CD4-positive, alpha-beta T cell (primary cell): ENCODE measurements at regions not wholly inside any gene's neighbourhood (a gene's known extent, or its start where the extent isn't known, plus 50 kb on each side); places are given as distances from the start of the nearest gene placed in this dataset.

Experiments used
- ATAC-seq: fragments of 200-7000 bp; cut with Tn5 transposase; one replicate; pipeline ENCODE4 v1.10.0; 2022; ENCODE audit warnings: mild to moderate bottlenecking; ENCODE audit not compliant: poor library complexity
- CTCF ChIA-PET: fragments of 350-600 bp; sonication (Branson Sonifier 250); formaldehyde crosslinking; loops from one replicate; lab custom pipeline; 2021; ENCODE audit warnings: antibody characterized with exemption, inconsistent platforms; lab: Charles Lee
- POLR2A ChIA-PET: fragments of 350-600 bp; sonication (Branson Sonifier 250); formaldehyde crosslinking; loops from one replicate; lab custom pipeline; 2021; ENCODE audit warnings: antibody characterized with exemption, inconsistent platforms; lab: Charles Lee
- DNase-seq, 14 experiments: peaks; one replicate each; pipeline ENCODE4 v3.0.0-alpha.2; 2013 to 2020; ENCODE audit warnings: mixed read lengths in 2 of 14
- H3K27ac ChIP-seq, 2 donors: one replicate each; pipeline versions ENCODE4 v1.5.1 to v1.7.0; 2013; ENCODE audit warnings: low read length in 2 of 2, low read depth in 1 of 2, mild to moderate bottlenecking in 1 of 2
- H3K27me3 ChIP-seq, 2 experiments: 1 replicate in 1 of 2; 2 replicates in 1 of 2; pipeline versions ENCODE4 v1.6.1 to v1.7.0; 2013; ENCODE audit warnings: low read length in 2 of 2, control low read depth in 1 of 2, mild to moderate bottlenecking in 1 of 2, moderate library complexity in 1 of 2; ENCODE audit not compliant: insufficient read depth in 2 of 2, control insufficient read depth in 1 of 2
- H3K36me3 ChIP-seq: one replicate; pipeline ENCODE4 v1.6.1; 2013; ENCODE audit warnings: low read length, control low read depth; ENCODE audit not compliant: insufficient read depth
- H3K4me1 ChIP-seq: one replicate; pipeline ENCODE4 v1.6.1; 2013; ENCODE audit warnings: low read length, control low read depth; ENCODE audit not compliant: insufficient read depth
- H3K4me3 ChIP-seq: one replicate; pipeline ENCODE4 v1.5.1; 2013; ENCODE audit warnings: mild to moderate bottlenecking, low read length, moderate library complexity
- H3K9me3 ChIP-seq, 2 experiments: 1 replicate in 1 of 2; 2 replicates in 1 of 2; pipeline versions ENCODE4 v1.6.1 to v1.7.0; 2013; ENCODE audit warnings: low read length in 2 of 2, mild to moderate bottlenecking in 2 of 2, control low read depth in 1 of 2, moderate library complexity in 1 of 2; ENCODE audit not compliant: control insufficient read depth in 1 of 2, insufficient read depth in 1 of 2
- H3K27ac Mint-ChIP-seq: one replicate; pipeline ENCODE4 v1.8.0; 2020; ENCODE audit warnings: mixed read lengths
- H3K27me3 Mint-ChIP-seq: one replicate; pipeline ENCODE4 v1.8.0; 2021; ENCODE audit warnings: mixed read lengths
- H3K36me3 Mint-ChIP-seq: one replicate; pipeline ENCODE4 v1.8.0; 2021; ENCODE audit warnings: low read depth, mixed read lengths
- H3K4me1 Mint-ChIP-seq: one replicate; pipeline ENCODE4 v1.8.0; 2021; ENCODE audit warnings: low read depth, mixed read lengths
- H3K4me3 Mint-ChIP-seq: one replicate; pipeline ENCODE4 v1.8.0; 2020; ENCODE audit warnings: mild to moderate bottlenecking, mixed read lengths
- H3K9me3 Mint-ChIP-seq: one replicate; pipeline ENCODE4 v1.8.0; 2020; ENCODE audit warnings: mixed read lengths
- CTCF ChIP-seq: fragments of 200-600 bp; IDR thresholded peaks from one replicate; pipeline ENCODE4 v1.8.0; 2022; ENCODE audit warnings: antibody characterized with exemption, mild to moderate bottlenecking
- intact Hi-C, 2 experiments: fragments of 100-400 bp; cut with DNase I in 1 of 2; cut with micrococcal nuclease in 1 of 2; formaldehyde crosslinking; loops; one replicate each; pipeline versions ENCODE4 v1.15.1 to v1.9.0; 2023 to 2025; cut with DNase I, micrococcal nuclease

DNA sequence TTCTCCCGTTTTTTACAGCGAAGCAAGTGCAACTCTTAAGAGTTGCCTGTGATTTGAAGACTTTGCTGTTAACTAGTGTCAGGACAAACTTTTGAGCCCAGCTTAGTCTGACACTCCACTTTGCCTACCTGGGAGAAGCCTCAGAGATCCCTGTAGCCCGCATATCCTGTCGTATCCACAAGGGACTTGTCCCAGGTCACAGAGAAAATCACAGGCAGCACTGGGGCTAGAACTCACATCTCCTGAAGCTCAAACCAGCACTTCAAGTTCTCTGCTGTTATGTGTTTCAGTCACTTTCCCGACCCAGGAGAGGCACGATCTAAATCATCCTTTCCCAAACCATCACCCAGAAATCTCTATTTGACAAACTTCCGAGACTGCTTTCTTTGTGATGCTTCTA, 584.5 kb downstream of the ACTL7B start:
- Mint-ChIP-seq H3K36me3 (no peaks in the 10 kb centered on the region), H3K27ac (no peak overlapping the region), H3K4me1 (no peaks in the 10 kb centered on the region), H3K27me3 (no peaks in the 10 kb centered on the region), H3K9me3 (peaks cover 3% of the 10 kb centered on the region), H3K4me3 (no peak overlapping the region)
- Histone ChIP-seq H3K36me3 (no peaks in the 10 kb centered on the region), H3K9me3 (no peaks in the 10 kb centered on the region), H3K4me1 (no peaks in the 10 kb centered on the region), H3K27ac (no peak overlapping the region), H3K4me3 (no peak overlapping the region), H3K27me3 (no peaks in the 10 kb centered on the region)
- ChIA-PET CTCF (no interaction called here), POLR2A (no interaction called here)
- TF ChIP-seq CTCF = no peak
- DNase-seq (no peak), ATAC-seq (no peak)
- intact Hi-C loops = no loop called here

DNA sequence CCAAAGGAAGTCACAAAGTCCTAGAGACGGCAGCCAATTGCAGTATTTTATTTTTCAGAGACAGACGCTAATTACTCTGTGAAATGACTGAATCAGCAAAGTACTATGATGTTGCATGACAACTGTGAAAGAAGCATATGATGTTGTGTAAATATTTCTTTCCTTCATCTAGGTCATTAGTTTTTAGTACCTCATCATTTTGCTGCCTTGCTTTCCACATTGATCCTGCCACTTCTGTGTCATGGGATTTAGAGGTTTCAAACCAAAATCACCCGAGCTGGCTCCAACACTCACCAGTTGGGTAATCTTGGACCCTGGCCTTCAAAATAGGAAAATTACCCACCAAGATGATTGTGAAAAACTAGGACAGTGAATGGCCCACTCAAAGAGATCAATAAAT, 585.2 kb downstream of the ACTL7B start:
- ChIA-PET POLR2A (no interaction called here), CTCF (no interaction called here)
- Mint-ChIP-seq H3K4me3 (no peak overlapping the region), H3K9me3 (peaks cover 3% of the 10 kb centered on the region), H3K4me1 (no peaks in the 10 kb centered on the region), H3K27me3 (no peaks in the 10 kb centered on the region), H3K27ac (no peak overlapping the region), H3K36me3 (no peaks in the 10 kb centered on the region)
- no peak overlapping the region for H3K27ac ChIP-seq
- no peak for TF ChIP-seq CTCF
- no peaks in the 10 kb centered on the region for H3K36me3 ChIP-seq
- DNase-seq (no peak), ATAC-seq (no peak)
- intact Hi-C loops = no loop called here
- no peaks in the 10 kb centered on the region for H3K9me3 ChIP-seq
- H3K4me1 ChIP-seq = no peaks in the 10 kb centered on the region
- H3K4me3 ChIP-seq = no peak overlapping the region
- H3K27me3 ChIP-seq = no peaks in the 10 kb centered on the region

- POLR2A ChIA-PET = no interaction called here
- TF ChIP-seq CTCF = no peak
Observed at GRCh38 chr9:108270051-108270450, 585.7 kb downstream of the ACTL7B start.

More at GRCh38 chr9:108270051-108270450, 585.7 kb downstream of the ACTL7B start:
- H3K36me3 ChIP-seq = no peaks in the 10 kb centered on the region
- H3K9me3 ChIP-seq = no peaks in the 10 kb centered on the region
- H3K27me3 ChIP-seq = no peaks in the 10 kb centered on the region
- no peaks in the 10 kb centered on the region for H3K4me1 ChIP-seq
- H3K4me3 Mint-ChIP-seq = no peak overlapping the region
- no peaks in the 10 kb centered on the region for H3K4me1 Mint-ChIP-seq
- no peak overlapping the region for H3K27ac Mint-ChIP-seq
- ATAC-seq (no peak), DNase-seq (no peak)
- peaks cover 3% of the 10 kb centered on the region for H3K9me3 Mint-ChIP-seq
- CTCF ChIA-PET = no interaction called here
- H3K27me3 Mint-ChIP-seq = no peaks in the 10 kb centered on the region
- H3K4me3 ChIP-seq = no peak overlapping the region
- intact Hi-C loops = no loop called here
- H3K36me3 Mint-ChIP-seq = no peaks in the 10 kb centered on the region
- no peak overlapping the region for H3K27ac ChIP-seq
